SK-N-DZ (cell line): ENCODE measurements at regions not wholly inside any gene's neighbourhood (a gene's known extent, or its start where the extent isn't known, plus 50 kb on each side); places are given as distances from the start of the nearest gene placed in this dataset.
"Not testable (repeated sequence)": the region's sequence is repeated elsewhere in the genome, so short reads cannot be mapped to it uniquely, and the experiment has no call there.

Experiments used
- DNase-seq: peaks from one replicate; pipeline ENCODE4 v3.0.0-alpha.2; 2015; ENCODE audit warnings: low spot score

GRCh38 chr10:42533866-42534265 lies 104.5 kb downstream of the ZNF33B start:
- not testable (repeated sequence) for DNase-seq

- no peak for DNase-seq
Measured at GRCh38 chr10:42532996-42533395, 105.4 kb downstream of the ZNF33B start.

GRCh38 chr10:42523098-42523497 lies 115.3 kb downstream of the ZNF33B start:
- DNase-seq = no peak

GRCh38 chr10:42519761-42520460 lies 118.5 kb downstream of the ZNF33B start:
- DNase-seq = no peak

- DNase-seq = no peak
Measured at GRCh38 chr10:42519079-42519478, 119.3 kb downstream of the ZNF33B start.

GRCh38 chr10:42513921-42514320 lies 124.4 kb downstream of the ZNF33B start:
- DNase-seq = no peak

GRCh38 chr10:42491801-42492200 lies 146.6 kb downstream of the ZNF33B start:
- DNase-seq = no peak

- no peak for DNase-seq
Measured at GRCh38 chr10:42491001-42491592, 147.3 kb downstream of the ZNF33B start.

GRCh38 chr10:42490368-42490767 lies 148.0 kb downstream of the ZNF33B start:
- DNase-seq = no peak

- DNase-seq = no peak
Measured at GRCh38 chr10:42488416-42488815, 150.0 kb downstream of the ZNF33B start.

GRCh38 chr10:42482411-42482810 lies 156.0 kb downstream of the ZNF33B start:
- no peak for DNase-seq

- no peak for DNase-seq
Measured at GRCh38 chr10:42479057-42479456, 159.3 kb downstream of the ZNF33B start.

- DNase-seq = peak; percentile 55
Measured at GRCh38 chr10:42477170-42477569, 161.2 kb downstream of the ZNF33B start.

GRCh38 chr10:42476101-42476500 lies 162.3 kb downstream of the ZNF33B start:
- no peak for DNase-seq

- peak; percentile 88 for DNase-seq
Measured at GRCh38 chr10:42475168-42476098, 162.9 kb downstream of the ZNF33B start.

- no peak for DNase-seq
Measured at GRCh38 chr10:42454313-42454712, 184.1 kb downstream of the ZNF33B start.

GRCh38 chr10:42431095-42431494 lies 207.3 kb downstream of the ZNF33B start:
- DNase-seq = no peak

- no peak for DNase-seq
Measured at GRCh38 chr10:42428534-42428933, 209.8 kb downstream of the ZNF33B start.

GRCh38 chr10:42422911-42423310 lies 215.5 kb downstream of the ZNF33B start:
- no peak for DNase-seq

- DNase-seq = no peak
Measured at GRCh38 chr10:42421812-42422211, 216.6 kb downstream of the ZNF33B start.

GRCh38 chr10:42419789-42420188 lies 218.6 kb downstream of the ZNF33B start:
- no peak for DNase-seq

GRCh38 chr10:42380926-42381547 lies 257.3 kb downstream of the ZNF33B start:
- DNase-seq = no peak
